HG03039 (cell line): ENCODE measurements at regions not wholly inside any gene's neighbourhood (a gene's known extent, or its start where the extent isn't known, plus 50 kb on each side); places are given as distances from the start of the nearest gene placed in this dataset.
"Not testable (repeated sequence)": the region's sequence is repeated elsewhere in the genome, so short reads cannot be mapped to it uniquely, and the experiment has no call there.

Source experiments
- ATAC-seq: cut with Tn5 transposase; IDR thresholded peaks from one replicate; pipeline ENCODE4 v1.9.1; 2021; ENCODE audit warnings: mild to moderate bottlenecking, moderate library complexity; ENCODE audit not compliant: unreplicated experiment

DNA sequence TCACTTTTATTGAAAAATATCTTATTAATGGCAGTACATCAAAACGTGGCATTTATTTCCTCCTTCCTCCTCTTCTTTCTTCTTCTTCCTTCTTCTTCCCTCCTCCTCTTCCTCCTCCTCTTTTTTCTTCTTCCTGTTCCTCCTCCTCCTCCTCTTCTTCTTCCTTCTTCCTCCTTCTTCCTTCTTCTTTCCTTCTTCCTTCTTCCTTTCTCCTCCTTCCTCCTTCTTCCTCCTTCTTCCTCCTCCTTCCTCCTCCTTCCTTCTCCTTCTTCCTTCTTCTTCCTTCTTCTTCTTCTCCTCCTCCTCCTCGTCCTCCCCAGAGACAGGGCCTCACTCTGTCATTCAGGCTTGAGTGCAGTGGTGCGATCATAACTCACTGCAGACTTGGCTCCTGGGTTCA lies 457.2 kb downstream of the AEBP2 start:
- no peak for ATAC-seq

DNA sequence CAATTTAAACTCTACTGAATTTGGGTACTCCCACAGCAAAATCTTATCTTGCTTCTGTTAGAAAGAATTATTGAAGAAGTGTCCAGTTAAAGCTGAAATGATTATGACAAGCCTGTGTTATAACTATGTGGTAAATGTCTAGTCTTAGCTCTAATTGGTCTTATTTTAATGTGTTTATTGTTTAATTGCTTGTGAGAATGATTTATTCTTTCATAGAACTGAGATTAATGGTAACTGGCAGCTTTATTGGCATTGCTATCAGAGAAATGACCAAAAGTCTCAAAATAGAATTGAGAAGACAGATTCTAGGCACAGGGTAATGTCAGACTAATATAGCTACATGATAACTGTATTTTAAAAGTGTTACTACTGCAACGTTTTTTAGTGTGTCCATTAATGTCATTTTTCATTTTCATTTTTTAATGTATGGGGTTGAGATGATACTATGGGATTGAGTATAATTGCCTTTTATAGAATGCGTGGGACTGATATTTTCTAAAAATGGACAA lies 458.7 kb downstream of the AEBP2 start:
- ATAC-seq: no peak

DNA sequence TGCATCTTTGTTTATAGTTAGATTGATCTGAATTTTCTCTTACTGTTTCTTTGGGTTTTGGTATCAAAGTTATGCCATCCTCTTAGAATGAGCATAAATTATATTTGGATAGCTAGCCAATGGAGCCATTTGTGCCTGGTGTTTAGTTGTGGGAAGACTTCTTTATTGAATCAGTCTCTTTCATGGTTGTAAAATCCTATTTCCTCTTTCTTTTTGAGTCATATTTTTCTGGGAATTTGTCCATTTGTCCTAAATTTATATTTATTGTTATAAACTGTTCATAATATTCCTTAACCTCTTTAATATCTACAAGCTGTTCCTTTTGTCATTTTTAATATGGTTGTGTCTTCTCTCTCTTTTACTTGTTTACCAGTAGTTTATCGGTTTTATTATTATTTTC lies 462.5 kb downstream of the AEBP2 start:
- ATAC-seq: no peak

DNA sequence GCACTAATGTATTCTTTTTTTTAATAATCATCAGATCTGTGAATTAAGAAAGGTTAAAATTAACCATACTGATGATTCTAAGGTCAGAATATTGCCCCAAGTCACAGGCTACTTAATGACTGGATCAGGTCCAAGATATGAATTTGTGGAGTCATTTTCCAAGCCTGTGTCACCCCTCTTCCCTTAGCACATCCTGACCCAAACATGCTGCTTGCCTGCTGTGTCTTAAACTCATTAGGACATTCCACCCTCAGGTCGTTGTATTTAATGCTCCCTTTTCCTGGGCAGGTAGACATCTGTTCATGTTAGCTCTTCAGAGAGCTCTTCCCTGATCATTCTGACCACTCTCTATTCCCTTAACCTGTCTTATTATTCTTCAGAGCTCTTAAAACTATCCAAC lies 463.5 kb upstream of the PDE3A start:
- ATAC-seq: no peak

DNA sequence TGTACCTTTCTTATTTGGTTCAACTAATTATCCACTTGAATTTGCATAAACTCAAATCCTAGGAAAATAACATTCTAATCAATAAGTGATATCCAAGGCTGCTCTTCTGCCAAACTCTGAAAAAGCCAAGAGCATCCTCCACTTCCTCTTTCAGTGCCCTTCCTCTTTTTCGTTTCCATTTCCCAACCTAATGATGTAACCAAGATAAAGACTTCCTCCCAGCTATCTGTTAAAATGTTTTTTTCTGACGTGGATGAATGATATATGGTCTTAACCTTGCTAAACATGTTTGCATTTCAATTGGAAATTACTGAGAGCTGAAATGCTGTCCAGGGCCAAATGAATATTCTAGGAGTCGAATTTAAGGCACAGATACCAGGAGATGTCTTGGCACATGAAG lies 459.5 kb upstream of the PDE3A start:
- no peak for ATAC-seq

DNA sequence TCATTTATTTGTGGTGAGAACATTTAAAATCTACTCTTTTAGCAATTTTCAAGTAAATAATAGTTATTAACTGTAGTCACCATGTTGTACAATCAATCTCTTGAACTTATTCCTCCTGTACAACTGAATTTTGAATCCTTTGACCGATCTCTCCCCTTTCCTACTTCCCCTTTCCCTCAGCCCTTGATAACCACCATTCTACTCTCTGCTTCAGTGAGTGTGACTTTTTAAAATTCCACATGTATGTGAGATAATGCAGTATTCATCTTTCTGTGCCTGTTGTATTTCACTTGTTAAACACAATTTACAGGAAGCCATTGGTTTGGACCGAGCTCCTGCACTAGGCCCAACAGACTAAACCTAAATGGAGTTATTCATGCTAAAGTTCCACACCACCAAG lies 458.9 kb upstream of the PDE3A start:
- no peak for ATAC-seq

DNA sequence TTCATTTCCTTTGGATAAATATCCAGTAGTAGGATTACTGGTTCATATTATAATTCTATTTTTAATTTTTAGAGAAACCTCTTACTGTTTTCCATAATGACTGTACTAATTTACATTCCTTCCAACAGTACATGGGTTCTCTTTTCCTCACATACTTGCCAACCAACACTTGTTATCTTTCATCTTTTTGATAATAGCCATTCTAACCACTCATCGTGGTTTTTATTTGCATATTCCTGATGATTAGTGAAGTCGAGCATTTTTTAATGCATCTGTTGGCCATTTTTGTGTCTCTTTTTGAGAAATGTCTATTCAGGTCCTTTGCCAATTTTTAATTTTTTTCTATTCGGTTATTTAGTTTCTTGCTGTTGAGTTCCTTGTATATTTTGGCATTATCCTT lies 457.7 kb upstream of the PDE3A start:
- no peak for ATAC-seq

DNA sequence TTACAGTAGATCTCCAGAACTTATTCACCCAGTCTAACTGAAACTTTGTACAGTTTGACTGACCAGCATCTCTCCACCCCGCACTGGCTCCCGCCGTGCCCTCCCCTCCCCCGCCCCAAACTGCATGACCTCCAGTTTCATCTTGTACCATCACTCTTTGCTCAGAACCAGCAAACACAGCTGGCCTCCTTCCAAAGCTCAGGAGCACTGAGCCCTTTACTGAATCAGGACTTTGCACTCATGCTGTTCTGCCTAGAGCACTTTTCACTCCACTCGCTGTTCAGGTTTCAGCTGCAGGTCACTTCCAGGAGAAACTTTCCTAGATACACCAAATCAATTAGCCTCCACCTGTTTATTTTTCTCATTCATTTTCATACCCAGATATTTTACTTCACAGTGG lies 455.3 kb upstream of the PDE3A start:
- no peak for ATAC-seq

DNA sequence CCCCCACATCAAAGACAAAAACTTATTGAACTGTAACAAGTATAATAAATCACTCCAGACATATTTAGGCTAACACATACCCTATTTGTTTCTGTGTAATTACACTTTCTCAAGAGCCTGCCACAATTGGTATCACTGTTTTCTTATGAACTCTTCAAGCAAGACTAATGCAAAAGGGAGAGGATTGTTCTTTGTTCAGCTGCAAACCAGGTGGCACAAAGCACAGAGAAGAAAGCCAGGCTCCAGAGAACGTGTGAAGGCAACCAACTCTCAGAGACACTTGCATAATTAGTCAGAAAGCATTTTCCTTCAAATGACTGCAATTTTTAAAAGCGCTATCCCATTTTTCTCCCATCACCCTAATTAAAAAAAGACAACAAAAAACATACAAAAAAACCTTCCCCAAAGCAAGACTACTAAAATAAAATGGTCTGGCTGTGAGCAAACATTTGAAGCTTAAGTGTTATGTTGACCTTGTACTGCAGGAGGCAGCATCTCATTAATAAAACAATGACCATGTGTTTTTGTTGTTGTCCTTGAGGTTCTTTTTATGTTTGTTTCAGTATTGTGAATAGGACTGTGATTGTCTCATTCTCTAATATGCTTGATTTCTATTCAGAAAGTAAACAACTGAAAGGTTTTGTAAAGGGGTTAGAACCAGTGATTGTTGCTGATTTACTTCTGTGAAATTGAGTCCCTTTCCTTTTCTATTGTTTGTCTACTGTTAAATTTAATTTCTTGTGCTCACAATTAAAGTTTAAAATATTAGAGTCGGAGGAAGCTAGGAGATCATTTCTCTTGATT lies 452.7 kb upstream of the PDE3A start:
- no peak for ATAC-seq

DNA sequence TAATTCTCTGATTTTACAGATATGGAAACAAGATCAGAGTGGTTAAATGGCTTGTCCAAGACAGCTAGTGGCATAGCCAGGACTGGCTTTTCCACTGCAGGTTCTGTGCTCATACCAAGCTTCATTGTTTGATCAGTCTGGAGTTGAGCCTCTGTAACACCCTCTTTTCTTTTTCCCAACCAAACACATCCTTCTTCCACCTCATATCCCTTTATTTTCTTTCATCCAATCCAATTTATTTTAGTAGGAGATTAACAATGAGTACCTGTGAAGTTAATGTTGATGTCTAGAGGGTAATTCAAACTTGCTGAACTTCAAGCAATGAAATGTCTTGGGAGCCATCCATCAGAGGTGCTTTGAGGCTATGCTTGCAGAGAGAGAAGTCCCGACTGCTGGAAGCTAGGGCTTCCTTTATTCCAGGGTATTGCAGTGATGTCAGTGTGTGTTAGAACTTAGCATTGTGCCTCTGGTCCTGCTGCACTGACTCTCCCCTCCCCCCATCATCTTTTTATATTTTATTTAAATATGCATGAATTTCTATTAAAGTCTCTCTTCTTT lies 452.1 kb upstream of the PDE3A start:
- ATAC-seq: no peak

DNA sequence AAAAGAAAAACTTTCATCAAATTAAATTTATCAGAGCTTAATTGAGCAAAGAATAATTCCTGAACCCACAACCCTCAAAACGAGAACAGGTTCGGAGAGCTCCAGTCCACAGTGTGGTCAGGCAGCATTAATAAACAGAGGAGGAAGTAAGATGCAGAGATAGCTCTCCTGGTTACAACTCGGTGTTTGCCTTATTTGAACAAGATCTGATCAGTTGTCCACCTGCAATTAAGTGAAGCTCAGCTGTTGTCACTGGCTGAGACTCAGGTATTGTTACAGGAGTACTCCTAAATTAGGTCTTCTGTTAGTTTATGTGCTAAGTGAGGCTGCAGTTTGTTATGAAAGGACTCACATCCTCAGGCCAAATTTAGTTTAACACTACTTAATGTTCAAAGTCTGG lies 451.4 kb upstream of the PDE3A start:
- ATAC-seq: no peak

DNA sequence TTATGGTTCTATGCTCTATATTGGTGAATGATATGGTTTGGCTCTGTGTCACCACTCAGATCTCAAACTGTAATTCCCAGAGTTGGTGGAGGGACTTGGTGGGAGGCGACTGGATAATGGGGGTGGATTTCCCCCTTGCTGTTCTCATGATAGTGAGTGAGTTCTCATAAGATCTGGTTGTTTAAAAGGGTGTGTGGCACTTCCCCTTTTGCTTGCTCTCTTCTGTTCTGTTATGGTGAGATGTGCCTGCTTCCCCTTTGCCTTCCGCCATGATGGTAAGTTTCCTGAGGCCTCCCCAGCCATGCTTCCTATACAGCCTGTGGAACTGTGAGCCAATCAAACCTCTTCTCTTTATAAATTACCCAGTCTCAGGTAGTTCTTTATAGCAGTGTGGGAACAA lies 446.6 kb upstream of the PDE3A start:
- not testable (repeated sequence) for ATAC-seq

DNA sequence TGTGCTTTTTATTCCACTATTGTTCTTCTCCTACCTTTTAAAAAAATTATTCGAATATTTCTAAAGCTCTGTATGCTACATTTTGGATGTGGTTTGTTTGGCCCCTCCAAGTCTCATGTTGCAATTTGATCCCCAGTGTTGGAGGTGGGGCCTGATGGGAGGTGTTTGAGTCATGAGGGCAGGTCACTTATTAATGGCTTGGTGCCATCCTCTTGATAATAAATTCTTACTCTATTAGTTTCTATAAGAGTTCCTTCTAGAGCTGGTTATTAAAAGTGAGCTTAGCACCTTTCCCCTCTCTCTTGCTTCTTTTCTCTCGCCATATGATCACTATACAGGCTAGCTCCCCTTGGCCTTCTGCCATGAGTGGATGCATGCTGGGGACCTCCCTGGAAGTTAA lies 445.6 kb upstream of the PDE3A start:
- ATAC-seq: no peak

DNA sequence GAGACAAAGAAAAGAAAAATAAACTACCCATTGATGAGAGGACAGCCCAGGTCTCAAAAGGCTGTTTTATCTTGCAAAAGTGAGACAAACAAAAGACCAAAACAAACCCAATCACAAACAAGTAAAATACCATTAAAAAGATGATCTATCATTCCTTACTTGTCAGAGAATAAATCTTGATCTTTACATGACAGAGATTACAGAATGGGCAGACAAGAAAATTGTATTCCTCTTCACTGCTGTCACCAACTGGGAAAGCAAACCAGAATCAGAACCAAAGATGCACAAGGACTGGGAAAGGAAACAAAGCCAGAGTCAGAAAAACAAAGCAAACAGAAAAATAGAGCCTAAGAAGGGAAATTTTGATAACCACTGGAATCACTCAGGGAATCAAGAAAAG lies 444.0 kb upstream of the PDE3A start:
- ATAC-seq: no peak

DNA sequence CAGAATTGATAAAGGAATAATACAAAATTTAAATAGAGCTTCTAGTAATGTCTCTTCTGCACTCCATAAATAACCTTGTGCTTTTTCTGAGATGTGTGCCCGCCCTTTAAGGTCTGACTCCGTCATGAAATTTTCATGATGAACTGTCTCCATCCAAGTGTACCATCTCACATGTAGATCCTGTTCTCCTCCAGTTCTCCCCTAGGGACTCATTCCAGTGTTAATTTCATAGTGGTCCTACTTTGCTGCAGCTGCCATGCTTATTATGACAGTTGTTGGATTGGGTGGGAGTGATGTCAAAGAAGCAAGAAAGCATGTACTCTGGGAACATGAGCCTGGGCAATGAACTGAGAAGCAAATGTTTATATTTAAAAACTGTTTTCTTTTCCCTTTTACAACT lies 442.5 kb upstream of the PDE3A start:
- no peak for ATAC-seq

DNA sequence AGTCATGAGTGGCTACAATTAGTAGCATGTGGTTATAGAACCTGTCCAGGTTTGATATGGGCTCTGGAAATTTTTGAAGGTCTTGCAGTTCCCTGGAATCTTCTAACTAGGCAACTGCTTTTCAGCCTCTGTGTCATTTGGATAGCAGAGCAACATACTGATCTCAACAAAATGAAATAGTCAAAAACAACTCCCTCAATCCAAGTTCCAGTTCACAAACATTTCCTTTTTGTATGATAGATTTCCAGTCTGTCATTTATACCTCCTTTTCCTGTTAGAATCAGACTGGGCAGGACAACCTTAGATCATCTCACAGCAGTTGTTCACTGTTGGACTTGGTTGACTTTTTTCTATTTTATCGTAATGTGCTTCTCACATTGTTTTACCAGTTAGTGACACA lies 442.1 kb upstream of the PDE3A start:
- ATAC-seq: no peak

DNA sequence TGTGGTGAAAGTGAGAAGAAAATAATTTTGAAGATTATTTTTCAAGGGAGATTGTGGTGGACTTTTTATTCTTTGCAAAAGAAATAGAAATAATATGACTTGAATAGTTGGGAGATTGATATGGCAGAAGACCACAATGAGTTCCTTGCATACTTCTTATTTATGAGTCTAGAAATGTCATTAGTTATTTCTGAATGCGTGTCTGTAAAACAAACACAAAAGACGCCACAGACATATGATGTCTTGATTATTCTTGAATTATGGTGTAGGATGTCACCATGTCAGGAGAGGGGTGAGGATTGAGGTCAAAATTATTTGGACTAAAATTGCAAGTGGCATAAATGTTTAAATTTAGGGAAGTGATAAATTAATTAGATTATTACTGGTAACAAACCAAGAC lies 440.7 kb upstream of the PDE3A start:
- no peak for ATAC-seq

DNA sequence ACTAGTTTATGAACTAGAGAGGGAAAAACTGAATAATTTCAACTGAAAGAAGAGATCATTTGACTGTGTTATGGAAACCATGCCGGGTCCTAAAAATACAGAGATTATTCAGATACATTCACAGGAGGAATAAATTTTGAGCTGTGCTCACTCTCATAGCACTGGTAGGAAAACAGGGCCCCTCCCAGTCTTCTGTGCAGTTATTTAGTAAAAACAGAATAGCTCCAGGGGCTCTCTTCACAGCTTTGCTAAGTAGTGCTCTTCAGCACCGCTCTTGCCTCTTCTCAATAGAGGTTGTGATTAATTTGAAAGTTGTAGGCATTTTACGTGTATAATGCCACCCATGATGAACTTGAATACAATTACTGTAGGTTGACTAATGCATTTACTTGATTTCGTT lies 435.9 kb upstream of the PDE3A start:
- ATAC-seq: no peak

DNA sequence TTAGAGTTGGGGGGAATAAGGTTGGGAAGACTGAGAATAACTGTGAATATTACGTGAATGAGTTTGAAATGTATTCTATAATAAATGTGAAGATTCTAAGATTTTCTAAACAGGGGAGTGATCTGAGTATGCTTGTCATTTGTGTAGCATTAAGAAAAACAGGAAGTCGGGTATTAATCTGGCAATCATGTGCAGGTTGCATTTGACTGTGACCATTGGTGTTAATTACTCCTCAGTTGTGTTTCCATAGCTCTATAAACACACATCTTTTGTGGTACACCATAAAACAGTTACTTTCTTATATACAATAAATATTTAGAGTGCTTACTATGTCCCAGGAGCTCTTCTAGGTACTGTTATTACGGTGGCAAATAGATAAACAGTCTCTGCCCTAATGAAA lies 434.4 kb upstream of the PDE3A start:
- ATAC-seq: no peak

DNA sequence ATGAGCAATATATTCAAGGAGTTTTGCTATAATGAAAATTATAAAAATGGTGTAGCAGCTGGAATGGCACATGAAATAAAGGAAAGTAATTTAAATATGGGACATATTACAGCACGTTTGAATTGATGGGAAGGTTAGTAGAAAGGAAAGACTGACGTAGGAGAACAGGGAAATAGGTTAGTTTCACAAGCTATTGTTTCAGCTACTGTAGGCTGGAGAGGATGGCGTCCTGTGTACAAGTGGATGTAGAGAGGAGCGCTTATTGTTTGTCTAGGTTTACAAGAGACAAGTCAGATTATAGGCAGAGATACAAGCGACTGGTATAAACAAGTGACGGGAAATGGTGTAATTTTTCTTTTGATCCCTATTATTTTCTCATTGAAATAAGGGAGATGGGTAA lies 431.2 kb upstream of the PDE3A start:
- no peak for ATAC-seq

DNA sequence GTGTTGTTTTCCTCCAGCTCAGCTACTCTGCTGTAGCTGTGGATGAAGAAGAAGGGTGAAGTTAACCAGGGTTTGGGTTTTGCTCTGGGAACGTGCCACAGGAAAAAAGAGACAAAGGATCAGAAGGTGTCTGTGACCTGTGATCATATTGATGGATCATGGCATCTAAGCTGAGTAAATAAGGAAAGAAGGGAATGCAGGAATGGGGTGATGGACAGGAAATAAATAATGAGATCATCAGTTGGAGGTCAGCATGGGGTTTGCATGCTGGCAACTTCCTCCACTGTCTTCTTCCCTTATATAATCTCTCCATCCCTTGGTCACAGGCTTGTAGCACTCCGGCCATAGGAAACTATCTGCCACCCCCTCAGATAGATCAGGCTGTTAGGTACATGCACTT lies 430.3 kb upstream of the PDE3A start:
- no peak for ATAC-seq

DNA sequence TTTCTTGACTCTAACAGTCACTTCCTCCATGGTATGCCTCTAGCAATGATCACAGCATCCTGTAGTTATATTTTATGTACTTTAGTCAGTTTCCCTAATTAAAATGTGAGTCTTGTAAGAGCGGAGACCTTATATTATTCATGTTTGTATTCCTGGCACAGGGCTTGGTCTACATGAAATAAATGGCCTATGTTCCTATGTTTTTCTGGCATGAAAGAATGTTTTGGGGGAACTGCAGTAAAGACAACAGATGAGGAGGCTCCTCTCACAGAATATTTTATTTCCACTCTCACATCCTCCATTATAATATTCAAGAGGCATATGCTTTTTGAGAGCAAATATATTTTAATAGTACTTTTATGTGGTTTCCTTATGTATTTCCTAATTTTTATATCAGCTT lies 429.8 kb upstream of the PDE3A start:
- no peak for ATAC-seq

DNA sequence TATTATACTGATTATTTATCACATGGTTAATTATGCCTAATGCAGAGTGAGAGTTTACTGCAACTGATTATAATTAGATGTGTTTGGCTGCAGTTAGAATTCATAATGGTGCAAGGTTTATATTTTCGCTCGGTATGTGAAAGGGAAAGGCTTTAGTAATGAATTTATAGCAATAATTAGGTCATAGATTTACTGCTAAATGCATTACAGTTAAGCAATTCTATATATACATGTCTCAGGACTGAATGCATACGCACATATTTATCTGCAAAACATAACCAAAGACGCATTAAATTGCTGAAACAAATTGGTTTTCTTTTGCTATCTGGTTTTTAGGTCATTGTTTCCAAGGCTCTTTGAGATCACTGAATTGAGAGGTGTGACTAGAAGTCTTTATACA lies 428.1 kb upstream of the PDE3A start:
- no peak for ATAC-seq
